ENCODE measurements at regions not wholly inside any gene's neighbourhood (a gene's known extent, or its start where the extent isn't known, plus 50 kb on each side); places are given as distances from the start of the nearest gene placed in this dataset.

DNA sequence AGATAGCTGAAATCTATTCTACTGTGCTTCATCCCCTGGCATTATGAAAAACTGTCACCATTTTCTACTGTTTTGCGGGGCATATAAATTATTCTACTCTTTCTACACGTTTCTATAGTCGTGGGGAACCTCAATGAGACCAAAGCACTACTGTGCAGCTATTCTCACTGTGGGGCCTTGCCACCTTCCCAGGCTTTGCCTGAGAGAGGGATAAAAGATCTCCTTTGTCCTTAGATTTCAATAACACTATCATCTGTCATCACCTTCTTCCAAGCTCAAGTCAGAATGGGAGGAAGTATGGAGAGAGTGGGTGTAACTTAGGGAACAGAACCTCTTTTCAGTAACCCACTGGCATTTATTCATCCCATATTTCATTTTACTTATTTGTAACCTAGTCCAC lies 1462.1 kb upstream of the RAG2 start:
- no TSS peak for BruUV-seq (replicated peaks)
- Mint-ChIP-seq H3K36me3 (ENCODE audit: insufficient read depth, unreplicated experiment) (no peaks in the 10 kb centered on the region), H3K9me3 (ENCODE audit: low read depth, unreplicated experiment) (peaks cover 4% of the 10 kb centered on the region), H3K27me3 (ENCODE audit: unreplicated experiment) (no peaks in the 10 kb centered on the region), H3K27ac (ENCODE audit: unreplicated experiment) (no peak overlapping the region), H3K4me3 (ENCODE audit: low read depth, unreplicated experiment) (no peak overlapping the region), H3K4me1 (ENCODE audit: low read depth, unreplicated experiment) (peaks cover 8% of the 10 kb centered on the region)
- CTCF ChIA-PET: no interaction called here
- intact Hi-C loops (cut with micrococcal nuclease; ENCODE audit: unreplicated experiment): no loop called here
- DNase-seq: no peak
- TF ChIP-seq, protein P1, sequence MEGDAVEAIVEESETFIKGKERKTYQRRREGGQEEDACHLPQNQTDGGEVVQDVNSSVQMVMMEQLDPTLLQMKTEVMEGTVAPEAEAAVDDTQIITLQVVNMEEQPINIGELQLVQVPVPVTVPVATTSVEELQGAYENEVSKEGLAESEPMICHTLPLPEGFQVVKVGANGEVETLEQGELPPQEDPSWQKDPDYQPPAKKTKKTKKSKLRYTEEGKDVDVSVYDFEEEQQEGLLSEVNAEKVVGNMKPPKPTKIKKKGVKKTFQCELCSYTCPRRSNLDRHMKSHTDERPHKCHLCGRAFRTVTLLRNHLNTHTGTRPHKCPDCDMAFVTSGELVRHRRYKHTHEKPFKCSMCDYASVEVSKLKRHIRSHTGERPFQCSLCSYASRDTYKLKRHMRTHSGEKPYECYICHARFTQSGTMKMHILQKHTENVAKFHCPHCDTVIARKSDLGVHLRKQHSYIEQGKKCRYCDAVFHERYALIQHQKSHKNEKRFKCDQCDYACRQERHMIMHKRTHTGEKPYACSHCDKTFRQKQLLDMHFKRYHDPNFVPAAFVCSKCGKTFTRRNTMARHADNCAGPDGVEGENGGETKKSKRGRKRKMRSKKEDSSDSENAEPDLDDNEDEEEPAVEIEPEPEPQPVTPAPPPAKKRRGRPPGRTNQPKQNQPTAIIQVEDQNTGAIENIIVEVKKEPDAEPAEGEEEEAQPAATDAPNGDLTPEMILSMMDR (IDR thresholded peaks at IDR 0.05; ENCODE audit: unreplicated experiment): no peak

GRCh38 chr11:38046571-38047135 lies 1448.6 kb upstream of the RAG2 start:
- H3K27ac Mint-ChIP-seq (ENCODE audit: unreplicated experiment): no peak overlapping the region
- no peaks in the 10 kb centered on the region for H3K27me3 Mint-ChIP-seq (ENCODE audit: unreplicated experiment)
- H3K36me3 Mint-ChIP-seq (ENCODE audit: insufficient read depth, unreplicated experiment): no peaks in the 10 kb centered on the region
- no peak for DNase-seq
- H3K4me1 Mint-ChIP-seq (ENCODE audit: low read depth, unreplicated experiment): no peaks in the 10 kb centered on the region
- H3K9me3 Mint-ChIP-seq (ENCODE audit: low read depth, unreplicated experiment): no peaks in the 10 kb centered on the region
- H3K4me3 Mint-ChIP-seq (ENCODE audit: low read depth, unreplicated experiment): no peak overlapping the region
- TF ChIP-seq, protein P1 (IDR thresholded peaks at IDR 0.05; ENCODE audit: unreplicated experiment): no peak
- no TSS peak for BruUV-seq (replicated peaks)
- CTCF ChIA-PET: no interaction called here
- intact Hi-C loops (cut with micrococcal nuclease; ENCODE audit: unreplicated experiment): no loop called here

DNA sequence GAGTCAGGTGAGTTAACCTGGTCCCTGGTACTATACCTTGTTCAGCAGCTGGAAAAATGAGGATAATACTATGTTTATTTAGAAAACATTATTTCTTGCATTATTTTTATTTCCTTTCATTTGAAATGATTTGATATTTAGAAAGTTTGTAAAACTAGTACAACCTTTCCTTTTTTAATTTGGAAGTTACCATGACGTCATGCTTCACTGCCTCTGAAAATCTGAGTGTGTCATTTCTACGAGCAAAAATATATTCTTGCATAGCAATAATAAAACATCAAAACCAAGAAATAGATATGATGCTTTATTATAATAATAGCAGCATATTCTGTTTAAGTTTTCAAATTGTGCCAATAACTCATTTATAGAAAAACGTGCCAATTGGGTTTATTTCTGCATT lies 1445.0 kb upstream of the RAG2 start:
- DNase-seq: no peak
- Mint-ChIP-seq H3K27me3 (ENCODE audit: unreplicated experiment) (no peaks in the 10 kb centered on the region), H3K4me3 (ENCODE audit: low read depth, unreplicated experiment) (no peak overlapping the region), H3K36me3 (ENCODE audit: insufficient read depth, unreplicated experiment) (no peaks in the 10 kb centered on the region), H3K9me3 (ENCODE audit: low read depth, unreplicated experiment) (no peaks in the 10 kb centered on the region), H3K4me1 (ENCODE audit: low read depth, unreplicated experiment) (no peaks in the 10 kb centered on the region), H3K27ac (ENCODE audit: unreplicated experiment) (no peak overlapping the region)
- CTCF ChIA-PET: no interaction called here
- no TSS peak for BruUV-seq (replicated peaks)
- TF ChIP-seq, protein P1 (IDR thresholded peaks at IDR 0.05; ENCODE audit: unreplicated experiment): no peak
- intact Hi-C loops (cut with micrococcal nuclease; ENCODE audit: unreplicated experiment): no loop called here

DNA sequence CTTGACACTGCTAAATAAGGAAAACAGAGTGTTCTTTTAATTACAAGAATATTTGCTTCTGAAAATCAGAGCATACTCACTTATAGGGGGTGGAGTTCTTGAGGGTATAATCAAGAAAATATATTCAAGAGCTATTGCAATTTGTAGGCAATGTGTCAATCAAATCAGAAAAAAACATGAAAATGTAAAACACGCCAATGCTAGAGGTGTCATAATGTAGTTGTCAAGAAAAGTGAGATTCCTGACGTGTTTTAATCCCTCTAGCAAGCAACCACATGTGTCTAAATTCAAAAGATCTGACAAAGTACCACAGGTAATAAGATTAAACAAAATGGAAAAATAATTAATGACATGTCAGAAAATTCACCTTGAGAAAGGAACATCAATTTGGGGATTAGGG lies 1440.7 kb upstream of the RAG2 start:
- BruUV-seq (replicated peaks): no TSS peak
- Mint-ChIP-seq H3K4me1 (ENCODE audit: low read depth, unreplicated experiment) (no peaks in the 10 kb centered on the region), H3K36me3 (ENCODE audit: insufficient read depth, unreplicated experiment) (no peaks in the 10 kb centered on the region), H3K27ac (ENCODE audit: unreplicated experiment) (no peak overlapping the region), H3K27me3 (ENCODE audit: unreplicated experiment) (no peaks in the 10 kb centered on the region), H3K9me3 (ENCODE audit: low read depth, unreplicated experiment) (peaks cover 6% of the 10 kb centered on the region), H3K4me3 (ENCODE audit: low read depth, unreplicated experiment) (no peak overlapping the region)
- CTCF ChIA-PET: no interaction called here
- TF ChIP-seq, protein P1 (IDR thresholded peaks at IDR 0.05; ENCODE audit: unreplicated experiment): no peak
- intact Hi-C loops (cut with micrococcal nuclease; ENCODE audit: unreplicated experiment): no loop called here
- no peak for DNase-seq

Data from Calu3 (cell line).